HepG2 (cell line): ENCODE measurements at regions not wholly inside any gene's neighbourhood (a gene's known extent, or its start where the extent isn't known, plus 50 kb on each side); places are given as distances from the start of the nearest gene placed in this dataset.

ENCODE experiments used
- ATAC-seq: fragments of 200-7000 bp; cut with Tn5 transposase; 3 replicates; pipeline ENCODE4 v1.9.1; 2020; ENCODE audit warnings: mild to moderate bottlenecking, moderate library complexity
- BruUV-seq: library from RNA; stranded (reverse); fragments of 400-500 nt; replicated peaks from 2 replicates; lab custom pipeline; 2021; lab: Mats Ljungman, UMichigan
- CTCF ChIA-PET: fragments of 300-600 bp; formaldehyde crosslinking; extraction: SDS; loops from one replicate; lab custom pipeline; 2021; ENCODE audit warnings: low total read pairs, inconsistent platforms, low intra/inter-chr PET ratio; lab: Yijun Ruan, JAX
- POLR2A ChIA-PET: fragments of 350-600 bp; sonication (Branson Sonifier 250); formaldehyde crosslinking; loops from one replicate; lab custom pipeline; 2020; ENCODE audit warnings: antibody characterized with exemption, inconsistent platforms; lab: Yijun Ruan, JAX
- DNase-seq: peaks from one replicate; pipeline ENCODE4 v3.0.0-alpha.2; 2015; ENCODE audit warnings: low spot score
- FAIRE-seq: peaks from 3 replicates; lab custom pipeline; 2011; peaks lifted over from hg19 to GRCh38; lab: Jason Lieb, UNC
- H2AFZ ChIP-seq: one replicate; pipeline ENCODE4 v1.6.1; 2011; ENCODE audit warnings: low read length, inconsistent platforms
- H3K27ac ChIP-seq: fragments of 300-600 bp; 3 replicates; pipeline ENCODE4 v1.8.0; 2011; ENCODE audit warnings: mixed run types, mild to moderate bottlenecking, mixed read lengths, low read length, inconsistent platforms; ENCODE audit not compliant: insufficient read depth; ENCODE audit errors: extremely low read length
- H3K27me3 ChIP-seq, 2 experiments: fragments of 200-600 bp in 1 of 2; 2 replicates in 1 of 2; 3 replicates in 1 of 2; pipeline versions ENCODE4 v1.6.0 to v1.8.0; 2011; ENCODE audit warnings: low read length in 2 of 2, mild to moderate bottlenecking in 2 of 2, moderate library complexity in 2 of 2, inconsistent platforms in 1 of 2; ENCODE audit not compliant: insufficient read depth in 2 of 2, control insufficient read depth in 1 of 2
- H3K36me3 ChIP-seq, 2 experiments: fragments of 200-600 bp in 1 of 2; replicated peaks in 1 of 2; 2 replicates in 1 of 2; 3 replicates in 1 of 2; pipeline versions ENCODE4 v1.5.1 to v1.8.0; 2011; ENCODE audit warnings: low read length in 2 of 2, inconsistent platforms in 1 of 2; ENCODE audit not compliant: insufficient read depth in 2 of 2, control insufficient read depth in 1 of 2
- H3K4me1 ChIP-seq: 2 replicates; pipeline ENCODE4 v1.5.1; 2012; ENCODE audit warnings: low read length, inconsistent platforms; ENCODE audit not compliant: insufficient read depth
- H3K4me2 ChIP-seq: 2 replicates; pipeline ENCODE4 v1.6.0; 2011; ENCODE audit warnings: low read depth, low read length, inconsistent platforms
- H3K4me3 ChIP-seq, 3 experiments: fragments of 200-600 bp in 1 of 3; sonication (generic), shearing (Covaris generic) in 1 of 3; replicated peaks in 1 of 3; 2 replicates each; pipeline ENCODE4 v1.5.1; 2011 to 2016; ENCODE audit warnings: low read length in 3 of 3, inconsistent platforms in 2 of 3, low read depth in 2 of 3, mild to moderate bottlenecking in 2 of 3, control low read depth in 1 of 3, mixed read lengths in 1 of 3; ENCODE audit not compliant: insufficient read depth in 1 of 3
- H3K79me2 ChIP-seq: one replicate; pipeline ENCODE4 v1.6.1; 2011; ENCODE audit warnings: low read length, inconsistent platforms; ENCODE audit not compliant: insufficient read depth
- H3K9ac ChIP-seq: 2 replicates; pipeline ENCODE4 v1.6.0; 2011; ENCODE audit warnings: mild to moderate bottlenecking, low read depth, low read length, inconsistent platforms; ENCODE audit not compliant: insufficient read depth
- H3K9me3 ChIP-seq: 2 replicates; pipeline ENCODE4 v1.5.1; 2012; ENCODE audit warnings: mild to moderate bottlenecking, low read length
- H4K20me1 ChIP-seq: 2 replicates; pipeline ENCODE4 v1.6.0; 2011; ENCODE audit warnings: inconsistent platforms, mild to moderate bottlenecking, low read length, moderate library complexity; ENCODE audit not compliant: insufficient read depth
- BCL3 ChIP-seq: sonication (generic); formaldehyde crosslinking; IDR thresholded peaks from 2 replicates; pipeline ENCODE4 v1.5.1; 2020; ENCODE audit warnings: mild to moderate bottlenecking, missing genetic modification reagents, moderate library complexity
- NFATC3 ChIP-seq: sonication (generic); formaldehyde crosslinking; IDR thresholded peaks from 2 replicates; pipeline ENCODE4 v1.5.1; 2020; ENCODE audit warnings: mild to moderate bottlenecking, missing genetic modification reagents
- NFRKB ChIP-seq: fragments of 450-650 bp; IDR thresholded peaks from 2 replicates; pipeline ENCODE4 v1.6.1; 2017
- ZBTB20 ChIP-seq: sonication (generic); formaldehyde crosslinking; IDR thresholded peaks from 2 replicates; pipeline ENCODE4 v1.8.1; 2023; ENCODE audit warnings: missing genetic modification reagents, low read depth, mild to moderate bottlenecking, borderline replicate concordance
- ZNF513 ChIP-seq: sonication (generic); formaldehyde crosslinking; conservative IDR thresholded peaks from 2 replicates; pipeline ENCODE4 v1.5.0; 2020; ENCODE audit warnings: missing genetic modification reagents
- ZNF782 ChIP-seq: sonication (generic); formaldehyde crosslinking; IDR thresholded peaks from 2 replicates; pipeline ENCODE4 v1.4.0; 2020; ENCODE audit warnings: missing genetic modification reagents, mild to moderate bottlenecking, borderline replicate concordance
- ZNF879 ChIP-seq: sonication (generic); formaldehyde crosslinking; IDR thresholded peaks from 2 replicates; pipeline ENCODE4 v1.8.1; 2023; ENCODE audit warnings: missing genetic modification reagents
- WGBS: methylation state at CpG from one replicate; pipeline ENCODE4 v1.1.6; 2017; ENCODE audit warnings: low lambda C conversion rate; 5-methylcytosine and 5-hydroxymethylcytosine counted together
- in situ Hi-C: cut with HindIII; loops from 2 replicates; pipeline ENCODE4 v1.10.0; 2017; ENCODE audit warnings: low pct_unique_long_range_greater_than_20kb; ENCODE audit not compliant: extremely low pct_ligation_motif_present
- intact Hi-C: fragments of 100-400 bp; cut with micrococcal nuclease; formaldehyde crosslinking; loops from one replicate; pipeline ENCODE4 v1.10.0; 2022; ENCODE audit not compliant: unreplicated experiment
- TF ChIP-seq, protein P1 (sequence below): sonication (generic); formaldehyde crosslinking; IDR thresholded peaks from 2 replicates; pipeline ENCODE4 v1.4.0; 2020; ENCODE audit warnings: missing genetic modification reagents, borderline replicate concordance
- TF ChIP-seq, protein P2 (sequence below): IDR thresholded peaks from 2 replicates; pipeline ENCODE4 v1.6.1; 2012; ENCODE audit warnings: inconsistent platforms
- TF ChIP-seq, protein P3 (sequence below): sonication (generic); IDR thresholded peaks from 2 replicates; pipeline ENCODE4 v1.6.1; 2016; ENCODE audit warnings: low read depth, borderline replicate concordance
- TF ChIP-seq, protein P4 (sequence below): sonication (generic); formaldehyde crosslinking; IDR thresholded peaks from 2 replicates; pipeline ENCODE4 v1.4.0; 2020; ENCODE audit warnings: mild to moderate bottlenecking, missing genetic modification reagents

DNA sequence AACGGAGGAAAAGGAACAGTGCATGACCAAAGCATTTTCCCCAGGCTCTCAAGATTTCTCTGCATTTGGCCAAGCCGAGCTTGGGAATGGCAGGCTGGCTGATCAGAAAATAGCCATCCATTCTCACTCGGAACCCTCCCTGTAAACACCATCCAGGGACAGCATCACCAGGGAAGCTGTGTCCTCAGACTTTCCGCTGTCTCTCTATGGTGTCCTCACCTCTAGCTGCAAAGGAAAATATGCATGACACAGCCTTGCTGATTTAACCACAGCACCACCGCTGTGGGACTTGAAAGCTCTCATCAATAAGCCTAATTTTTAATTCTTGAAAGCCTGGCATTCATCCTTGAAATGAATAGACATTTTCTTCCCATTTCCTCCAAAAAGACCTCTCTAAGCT is 311.7 kb downstream of the EIPR1 start:
- CTCF ChIA-PET = no interaction called here
- no peak overlapping the region for H3K9ac ChIP-seq
- no peak for ATAC-seq
- WGBS = 13% methylated on average over 5 of the region's 5 CpGs
- no peaks in the 10 kb centered on the region for H3K4me1 ChIP-seq
- no peak overlapping the region for H2AFZ ChIP-seq
- BruUV-seq = no TSS peak
- intact Hi-C loops (no loop called here), in situ Hi-C loops (no loop called here)
- POLR2A ChIA-PET = no interaction called here
- TF ChIP-seq, protein P1, sequence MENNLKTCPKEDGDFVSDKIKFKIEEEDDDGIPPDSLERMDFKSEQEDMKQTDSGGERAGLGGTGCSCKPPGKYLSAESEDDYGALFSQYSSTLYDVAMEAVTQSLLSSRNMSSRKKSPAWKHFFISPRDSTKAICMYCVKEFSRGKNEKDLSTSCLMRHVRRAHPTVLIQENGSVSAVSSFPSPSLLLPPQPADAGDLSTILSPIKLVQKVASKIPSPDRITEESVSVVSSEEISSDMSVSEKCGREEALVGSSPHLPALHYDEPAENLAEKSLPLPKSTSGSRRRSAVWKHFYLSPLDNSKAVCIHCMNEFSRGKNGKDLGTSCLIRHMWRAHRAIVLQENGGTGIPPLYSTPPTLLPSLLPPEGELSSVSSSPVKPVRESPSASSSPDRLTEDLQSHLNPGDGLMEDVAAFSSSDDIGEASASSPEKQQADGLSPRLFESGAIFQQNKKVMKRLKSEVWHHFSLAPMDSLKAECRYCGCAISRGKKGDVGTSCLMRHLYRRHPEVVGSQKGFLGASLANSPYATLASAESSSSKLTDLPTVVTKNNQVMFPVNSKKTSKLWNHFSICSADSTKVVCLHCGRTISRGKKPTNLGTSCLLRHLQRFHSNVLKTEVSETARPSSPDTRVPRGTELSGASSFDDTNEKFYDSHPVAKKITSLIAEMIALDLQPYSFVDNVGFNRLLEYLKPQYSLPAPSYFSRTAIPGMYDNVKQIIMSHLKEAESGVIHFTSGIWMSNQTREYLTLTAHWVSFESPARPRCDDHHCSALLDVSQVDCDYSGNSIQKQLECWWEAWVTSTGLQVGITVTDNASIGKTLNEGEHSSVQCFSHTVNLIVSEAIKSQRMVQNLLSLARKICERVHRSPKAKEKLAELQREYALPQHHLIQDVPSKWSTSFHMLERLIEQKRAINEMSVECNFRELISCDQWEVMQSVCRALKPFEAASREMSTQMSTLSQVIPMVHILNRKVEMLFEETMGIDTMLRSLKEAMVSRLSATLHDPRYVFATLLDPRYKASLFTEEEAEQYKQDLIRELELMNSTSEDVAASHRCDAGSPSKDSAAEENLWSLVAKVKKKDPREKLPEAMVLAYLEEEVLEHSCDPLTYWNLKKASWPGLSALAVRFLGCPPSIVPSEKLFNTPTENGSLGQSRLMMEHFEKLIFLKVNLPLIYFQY (CRISPR knock-in tag) = no peak
- TF ChIP-seq NFATC3 (CRISPR knock-in tag) (no peak), BCL3 (no peak), ZNF782 (no peak), ZNF879 (CRISPR knock-in tag) (no peak), NFRKB (no peak), ZBTB20 (CRISPR knock-in tag) (no peak), ZNF513 (no peak)
- TF ChIP-seq, protein P2, sequence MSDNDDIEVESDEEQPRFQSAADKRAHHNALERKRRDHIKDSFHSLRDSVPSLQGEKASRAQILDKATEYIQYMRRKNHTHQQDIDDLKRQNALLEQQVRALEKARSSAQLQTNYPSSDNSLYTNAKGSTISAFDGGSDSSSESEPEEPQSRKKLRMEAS = no peak
- TF ChIP-seq, protein P3, sequence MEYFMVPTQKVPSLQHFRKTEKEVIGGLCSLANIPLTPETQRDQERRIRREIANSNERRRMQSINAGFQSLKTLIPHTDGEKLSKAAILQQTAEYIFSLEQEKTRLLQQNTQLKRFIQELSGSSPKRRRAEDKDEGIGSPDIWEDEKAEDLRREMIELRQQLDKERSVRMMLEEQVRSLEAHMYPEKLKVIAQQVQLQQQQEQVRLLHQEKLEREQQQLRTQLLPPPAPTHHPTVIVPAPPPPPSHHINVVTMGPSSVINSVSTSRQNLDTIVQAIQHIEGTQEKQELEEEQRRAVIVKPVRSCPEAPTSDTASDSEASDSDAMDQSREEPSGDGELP = no peak
- TF ChIP-seq, protein P4, sequence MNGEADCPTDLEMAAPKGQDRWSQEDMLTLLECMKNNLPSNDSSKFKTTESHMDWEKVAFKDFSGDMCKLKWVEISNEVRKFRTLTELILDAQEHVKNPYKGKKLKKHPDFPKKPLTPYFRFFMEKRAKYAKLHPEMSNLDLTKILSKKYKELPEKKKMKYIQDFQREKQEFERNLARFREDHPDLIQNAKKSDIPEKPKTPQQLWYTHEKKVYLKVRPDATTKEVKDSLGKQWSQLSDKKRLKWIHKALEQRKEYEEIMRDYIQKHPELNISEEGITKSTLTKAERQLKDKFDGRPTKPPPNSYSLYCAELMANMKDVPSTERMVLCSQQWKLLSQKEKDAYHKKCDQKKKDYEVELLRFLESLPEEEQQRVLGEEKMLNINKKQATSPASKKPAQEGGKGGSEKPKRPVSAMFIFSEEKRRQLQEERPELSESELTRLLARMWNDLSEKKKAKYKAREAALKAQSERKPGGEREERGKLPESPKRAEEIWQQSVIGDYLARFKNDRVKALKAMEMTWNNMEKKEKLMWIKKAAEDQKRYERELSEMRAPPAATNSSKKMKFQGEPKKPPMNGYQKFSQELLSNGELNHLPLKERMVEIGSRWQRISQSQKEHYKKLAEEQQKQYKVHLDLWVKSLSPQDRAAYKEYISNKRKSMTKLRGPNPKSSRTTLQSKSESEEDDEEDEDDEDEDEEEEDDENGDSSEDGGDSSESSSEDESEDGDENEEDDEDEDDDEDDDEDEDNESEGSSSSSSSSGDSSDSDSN (CRISPR knock-in tag) = no peak
- no peaks in the 10 kb centered on the region for H3K36me3 ChIP-seq
- H4K20me1 ChIP-seq = no peaks in the 10 kb centered on the region
- H3K27ac ChIP-seq = no peak overlapping the region
- DNase-seq = no peak
- no peak overlapping the region for H3K4me2 ChIP-seq
- no peaks in the 10 kb centered on the region for H3K79me2 ChIP-seq
- H3K9me3 ChIP-seq = no peaks in the 10 kb centered on the region
- no peak overlapping the region for H3K4me3 ChIP-seq
- FAIRE-seq = no peak
- peaks cover 0 to 49% of the 10 kb centered on the region in 2 experiments; a peak in 3 of 5 replicates for H3K27me3 ChIP-seq
